GM19438 (cell line): ENCODE measurements at regions not wholly inside any gene's neighbourhood (a gene's known extent, or its start where the extent isn't known, plus 50 kb on each side); places are given as distances from the start of the nearest gene placed in this dataset.

ENCODE experiments used
- ATAC-seq: cut with Tn5 transposase; IDR thresholded peaks from one replicate; pipeline ENCODE4 v1.9.1; 2021; ENCODE audit warnings: low read depth; ENCODE audit not compliant: unreplicated experiment

- no peak for ATAC-seq
Measured at GRCh38 chr12:118747771-118748170, 233.6 kb upstream of the SRRM4 start.

DNA sequence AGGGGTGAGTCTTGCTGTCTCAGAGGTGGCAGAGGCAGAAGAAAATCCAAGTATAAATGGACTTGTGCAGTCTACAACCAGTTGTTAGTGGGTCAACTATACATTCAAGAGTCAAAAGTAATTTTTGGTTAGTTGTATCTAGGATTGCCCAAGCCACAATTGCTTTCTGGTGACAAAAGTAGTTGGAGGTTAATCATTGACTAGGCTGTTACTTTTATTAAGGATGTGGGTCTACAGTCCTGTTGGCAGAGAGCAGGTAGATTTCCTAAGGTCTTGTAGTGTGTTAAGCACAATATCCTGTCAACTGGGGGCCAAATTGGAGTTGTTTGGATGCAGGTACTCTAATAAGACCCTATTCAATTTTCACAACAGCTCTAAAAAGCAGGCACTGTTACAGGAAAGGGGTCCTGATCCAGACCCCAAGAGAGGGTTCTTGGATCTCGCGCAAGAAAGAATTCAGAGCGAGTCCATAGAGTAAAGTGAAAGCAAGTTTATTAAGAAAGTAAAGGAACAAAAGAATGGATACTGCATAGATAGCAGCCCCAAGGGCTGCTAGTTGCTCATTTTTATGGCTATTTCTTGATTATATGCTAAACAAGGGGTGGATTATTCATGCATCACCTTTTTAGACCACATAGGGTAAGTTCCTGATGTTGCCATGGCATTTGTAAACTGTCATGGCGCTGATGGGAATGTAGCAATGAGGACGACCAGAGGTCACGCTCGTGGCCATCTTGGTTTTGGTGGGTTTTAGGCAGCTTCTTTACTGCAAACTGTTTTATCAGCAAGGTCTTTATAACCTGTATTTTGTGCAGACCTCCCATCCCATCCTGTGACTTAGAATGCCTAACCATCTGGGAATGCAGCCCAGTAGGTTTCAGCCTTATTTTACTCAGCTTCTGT, 232.6 kb upstream of the SRRM4 start:
- ATAC-seq: no peak

DNA sequence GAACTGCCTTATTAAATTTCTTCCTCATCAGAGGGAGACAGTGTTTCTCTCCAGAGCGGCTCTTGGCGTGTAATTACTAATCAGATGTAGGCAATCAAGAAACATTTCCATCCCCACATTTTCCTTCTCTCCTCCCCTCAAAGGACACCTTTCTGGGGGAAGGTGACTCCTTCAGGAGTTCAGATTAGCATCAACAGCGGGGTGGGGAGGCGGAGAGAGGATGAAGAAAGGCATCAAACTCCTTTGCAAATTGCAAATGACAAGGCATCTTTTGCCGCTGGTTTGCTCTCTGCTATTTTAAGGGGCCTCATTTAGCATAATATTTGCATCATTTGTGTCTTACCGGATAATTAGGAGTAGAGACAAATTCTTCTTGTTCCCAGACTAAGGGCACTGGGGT, 231.7 kb upstream of the SRRM4 start:
- ATAC-seq: no peak

- ATAC-seq: no peak
Measured at GRCh38 chr12:118750666-118751065, 230.7 kb upstream of the SRRM4 start.

DNA sequence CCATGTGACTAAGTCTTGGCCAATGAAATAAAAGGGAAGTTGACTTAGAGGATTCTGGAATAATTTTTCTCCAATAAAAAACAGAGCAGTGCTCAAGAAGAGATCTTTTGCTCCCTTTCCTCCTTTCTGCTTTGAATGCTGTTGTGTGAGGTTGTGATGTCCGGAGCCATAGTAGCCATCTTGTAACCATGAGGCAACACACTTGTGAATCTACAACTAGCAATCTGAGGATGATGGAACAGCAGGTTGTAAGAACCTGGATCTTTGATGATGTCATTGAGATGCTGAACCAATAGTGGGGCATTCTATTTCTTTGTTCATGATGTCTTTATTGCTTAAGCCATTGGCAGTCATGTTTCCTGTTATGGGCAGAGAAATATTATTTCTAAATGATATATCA, 230.0 kb upstream of the SRRM4 start:
- ATAC-seq: no peak

DNA sequence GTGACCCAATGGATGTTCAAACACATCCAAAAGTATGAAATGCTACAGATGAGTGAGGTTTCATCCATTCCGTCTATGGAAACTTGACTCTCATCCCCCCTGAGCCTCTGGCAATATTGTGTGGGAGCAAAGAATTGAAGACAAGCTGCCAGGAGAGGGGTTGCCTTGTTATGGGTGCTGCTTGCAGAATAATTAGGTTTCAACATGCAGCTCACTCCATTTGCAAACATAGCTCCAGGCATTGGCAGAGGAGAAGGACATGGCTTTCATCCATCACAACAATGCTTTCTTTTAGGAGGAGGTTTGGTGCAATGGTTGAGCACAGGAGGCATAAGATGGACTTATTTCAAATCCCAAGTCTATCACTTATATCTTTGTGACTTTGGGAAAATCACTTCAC, 220.7 kb upstream of the SRRM4 start:
- ATAC-seq: no peak

DNA sequence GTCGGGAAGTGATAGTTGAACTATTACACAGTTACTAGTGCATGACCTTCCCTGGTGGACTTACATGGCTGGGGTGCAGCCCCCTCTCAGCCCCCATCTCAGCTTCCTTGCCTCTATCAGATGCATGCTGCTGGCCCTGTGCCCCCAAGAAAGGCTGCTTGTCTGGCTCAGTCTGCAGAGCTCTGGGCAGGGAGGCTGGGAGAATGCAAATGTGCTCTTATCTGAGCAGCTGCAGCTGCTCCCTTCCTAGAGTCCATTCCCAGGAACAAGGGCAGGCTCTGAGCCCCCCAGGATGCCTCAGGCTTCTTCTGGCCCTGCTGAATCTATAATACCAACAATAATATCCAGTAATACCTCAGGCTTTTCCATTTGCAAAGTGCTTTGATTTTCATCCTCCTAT, 218.1 kb upstream of the SRRM4 start:
- no peak for ATAC-seq

- ATAC-seq: no peak
Measured at GRCh38 chr12:118773956-118774723, 207.2 kb upstream of the SRRM4 start.

DNA sequence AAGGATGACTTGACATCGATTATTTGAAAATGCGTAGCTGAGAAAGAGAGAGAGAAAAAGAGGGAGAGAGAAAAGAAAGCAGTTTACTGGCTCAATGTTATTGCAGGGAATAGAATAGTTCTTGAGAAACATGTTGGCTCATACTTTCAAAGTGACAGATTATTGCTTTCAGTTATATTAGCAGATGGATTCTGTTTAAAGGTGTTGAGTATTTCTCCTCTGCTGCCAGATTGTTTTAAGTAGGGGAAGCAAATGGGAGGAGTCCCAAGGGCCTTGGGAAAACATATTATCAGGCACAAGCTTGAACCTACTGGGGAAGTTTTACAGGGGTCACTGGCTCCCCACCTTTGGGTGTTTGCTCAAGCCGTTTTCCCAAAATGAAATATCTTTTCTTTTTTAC, 203.8 kb upstream of the SRRM4 start:
- ATAC-seq: no peak

- ATAC-seq: no peak
Measured at GRCh38 chr12:118778077-118778476, 203.3 kb upstream of the SRRM4 start.

DNA sequence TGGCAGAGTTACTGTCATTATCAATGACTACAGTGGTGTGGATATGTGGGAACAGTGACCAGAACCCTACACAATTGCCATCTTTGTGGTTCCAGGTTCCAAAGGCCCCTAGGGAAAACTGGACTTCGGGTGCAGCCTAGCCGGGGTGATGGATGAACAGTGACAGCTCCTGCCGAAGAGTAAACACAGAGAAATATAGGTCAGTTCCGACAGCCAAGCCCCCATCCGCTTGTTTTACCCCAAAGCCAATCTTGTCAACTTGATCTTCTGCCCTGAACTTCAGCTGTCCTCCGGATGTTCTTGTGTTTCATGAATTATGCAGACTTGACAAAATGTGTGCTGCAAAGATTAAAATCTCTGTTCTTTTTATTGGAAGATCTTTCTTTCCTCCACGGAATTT, 200.4 kb upstream of the SRRM4 start:
- ATAC-seq: no peak

DNA sequence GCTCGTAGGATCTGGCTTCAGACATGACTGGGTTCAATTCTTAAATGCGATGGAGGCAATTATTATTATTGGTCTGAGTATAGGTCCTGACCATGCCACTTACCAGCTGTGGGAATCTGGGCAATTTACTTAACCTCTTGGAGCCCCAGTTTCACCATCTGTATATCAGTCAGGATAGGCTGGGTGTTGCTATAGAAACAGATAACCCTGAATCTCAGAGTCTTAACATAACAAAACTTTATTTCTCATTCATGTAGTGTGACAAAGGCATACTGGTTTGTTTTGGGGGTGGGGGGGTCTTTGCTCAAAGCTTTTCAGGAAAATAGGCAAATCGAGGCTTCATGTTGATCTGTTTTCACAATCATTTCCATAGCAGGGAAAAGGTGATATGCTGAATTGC, 199.6 kb upstream of the SRRM4 start:
- ATAC-seq: no peak

GRCh38 chr12:118783703-118784102, 197.6 kb upstream of the SRRM4 start:
- no peak for ATAC-seq

DNA sequence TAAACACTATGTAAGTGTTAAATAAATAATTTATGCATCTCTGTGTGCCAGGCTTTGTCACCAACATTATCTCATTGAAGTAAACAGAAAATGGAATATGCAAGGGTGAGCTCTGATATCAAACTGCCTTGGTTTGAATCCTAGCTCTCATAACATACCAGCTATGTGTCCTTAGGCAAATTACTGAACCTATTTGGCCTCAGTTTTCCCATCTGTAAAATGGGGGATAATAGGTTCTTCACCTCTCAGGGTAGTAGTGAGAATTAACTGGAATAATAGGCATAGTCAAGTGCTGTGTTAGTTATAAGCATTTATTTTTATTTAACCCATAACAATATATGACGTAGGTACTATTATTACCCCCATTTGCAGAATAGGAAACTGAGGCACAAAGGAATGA, 190.8 kb upstream of the SRRM4 start:
- no peak for ATAC-seq

GRCh38 chr12:118813778-118814357, 167.5 kb upstream of the SRRM4 start:
- no peak for ATAC-seq

- ATAC-seq: no peak
Measured at GRCh38 chr12:118816296-118816695, 165.0 kb upstream of the SRRM4 start.

GRCh38 chr12:118821386-118821925, 159.9 kb upstream of the SRRM4 start:
- ATAC-seq: no peak

GRCh38 chr12:118822512-118822911, 158.8 kb upstream of the SRRM4 start:
- no peak for ATAC-seq

DNA sequence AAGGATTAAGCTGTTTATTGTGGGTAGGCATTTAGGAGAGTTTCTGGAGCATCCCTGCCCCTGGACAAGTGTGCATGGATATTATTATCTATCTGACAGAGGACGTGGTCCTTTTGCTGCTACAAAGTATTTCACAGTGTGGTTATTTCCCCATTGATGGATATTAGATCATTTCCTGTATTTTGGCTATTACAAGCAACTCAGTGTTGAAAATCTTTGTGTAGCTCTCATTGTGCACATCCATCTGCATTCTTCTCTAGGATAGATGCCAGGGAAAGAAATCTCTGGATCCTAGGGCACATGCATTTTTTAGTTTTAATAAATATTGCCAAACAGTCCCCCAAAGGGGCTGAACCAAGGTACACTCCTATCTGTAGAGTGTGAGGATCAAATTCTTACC, 154.3 kb upstream of the SRRM4 start:
- ATAC-seq: no peak

DNA sequence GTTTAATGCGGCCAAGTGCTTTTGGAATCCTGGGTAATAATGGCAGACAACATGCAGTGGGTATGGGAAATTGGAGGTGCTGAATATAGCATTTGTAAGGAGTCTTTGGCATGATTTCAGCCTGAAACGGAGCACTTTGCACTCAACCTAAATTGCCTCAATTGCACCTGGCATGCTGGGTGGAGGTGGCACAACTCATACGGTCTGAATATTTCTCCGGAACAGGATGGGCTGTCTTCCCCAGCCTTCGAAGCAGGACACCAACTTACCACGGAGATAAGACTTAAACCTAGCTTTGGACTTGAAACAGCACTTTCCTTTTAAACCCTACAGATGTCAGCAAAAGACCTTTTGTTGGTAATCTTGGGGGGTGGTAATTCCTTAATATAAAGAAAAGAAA, 153.7 kb upstream of the SRRM4 start:
- no peak for ATAC-seq

- ATAC-seq: no peak
Measured at GRCh38 chr12:118830296-118830695, 151.0 kb upstream of the SRRM4 start.
